GM04503 (cell line): ENCODE measurements at regions not wholly inside any gene's neighbourhood (a gene's known extent, or its start where the extent isn't known, plus 50 kb on each side); places are given as distances from the start of the nearest gene placed in this dataset.

ENCODE experiments used
- DNase-seq: peaks from one replicate; pipeline ENCODE4 v3.0.0-alpha.2; 2012; ENCODE audit warnings: low read depth

- no peak for DNase-seq
Observed at GRCh38 chr9:78724896-78725295, 428.0 kb downstream of the PSAT1 start.

- no peak for DNase-seq
Observed at GRCh38 chr9:78725503-78725902, 428.6 kb downstream of the PSAT1 start.

- no peak for DNase-seq
Observed at GRCh38 chr9:78745331-78745730, 448.4 kb downstream of the PSAT1 start.

GRCh38 chr9:78746010-78746409 is 449.1 kb downstream of the PSAT1 start:
- DNase-seq: no peak

GRCh38 chr9:78753039-78753438 is 456.1 kb downstream of the PSAT1 start:
- no peak for DNase-seq

GRCh38 chr9:78756813-78757510 is 460.0 kb downstream of the PSAT1 start:
- no peak for DNase-seq

GRCh38 chr9:78763424-78763823 is 466.5 kb downstream of the PSAT1 start:
- DNase-seq: no peak

GRCh38 chr9:78765861-78766260 is 468.9 kb downstream of the PSAT1 start:
- DNase-seq: no peak

- DNase-seq: no peak
Observed at GRCh38 chr9:78767490-78767889, 470.6 kb downstream of the PSAT1 start.

- no peak for DNase-seq
Observed at GRCh38 chr9:78769690-78770089, 472.8 kb downstream of the PSAT1 start.

GRCh38 chr9:78775211-78775610 is 478.3 kb downstream of the PSAT1 start:
- DNase-seq: no peak

GRCh38 chr9:78775696-78776295 is 478.9 kb downstream of the PSAT1 start:
- DNase-seq: no peak

GRCh38 chr9:78777747-78778146 is 480.8 kb downstream of the PSAT1 start:
- no peak for DNase-seq

GRCh38 chr9:78778318-78778717 is 481.4 kb downstream of the PSAT1 start:
- no peak for DNase-seq

GRCh38 chr9:78778861-78779374 is 482.0 kb downstream of the PSAT1 start:
- DNase-seq: no peak

- DNase-seq: no peak
Observed at GRCh38 chr9:78781681-78782080, 484.8 kb downstream of the PSAT1 start.

- no peak for DNase-seq
Observed at GRCh38 chr9:78782234-78782633, 485.3 kb downstream of the PSAT1 start.

GRCh38 chr9:78782858-78783257 is 485.9 kb downstream of the PSAT1 start:
- no peak for DNase-seq

GRCh38 chr9:78783743-78784142 is 486.8 kb downstream of the PSAT1 start:
- DNase-seq: no peak

GRCh38 chr9:78786794-78787193 is 489.9 kb downstream of the PSAT1 start:
- DNase-seq: peak; percentile 27

GRCh38 chr9:78788101-78788500 is 491.2 kb downstream of the PSAT1 start:
- no peak for DNase-seq

- no peak for DNase-seq
Observed at GRCh38 chr9:78791779-78792178, 494.9 kb downstream of the PSAT1 start.

- DNase-seq: no peak
Observed at GRCh38 chr9:78792745-78793144, 495.8 kb downstream of the PSAT1 start.

- DNase-seq: no peak
Observed at GRCh38 chr9:78805771-78806170, 508.8 kb downstream of the PSAT1 start.
